ENCODE measurements at regions not wholly inside any gene's neighbourhood (a gene's known extent, or its start where the extent isn't known, plus 50 kb on each side); places are given as distances from the start of the nearest gene placed in this dataset.

DNA sequence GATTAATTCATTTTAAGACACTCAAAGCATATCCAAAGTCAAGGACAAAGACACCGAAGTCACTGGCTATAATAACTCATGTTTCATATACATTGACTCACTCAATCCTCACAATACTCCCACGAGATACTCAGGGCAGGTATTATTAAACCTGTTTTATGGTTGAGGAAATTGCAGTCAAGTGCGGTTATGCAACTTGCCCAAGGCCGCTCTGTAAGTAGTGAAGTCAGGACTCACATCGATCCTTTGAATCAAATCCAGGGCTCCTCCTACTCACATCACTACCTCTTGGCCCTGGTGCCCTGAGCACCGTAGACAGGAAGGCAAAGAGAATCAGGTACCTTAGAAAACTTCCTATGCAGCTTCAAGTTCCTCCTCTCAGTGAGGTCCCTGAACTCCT lies 87.8 kb upstream of the APC start:
- H3K4me3 ChIP-seq (ENCODE audit: low read depth, low read length) = no peak overlapping the region
- TF ChIP-seq, protein P1, sequence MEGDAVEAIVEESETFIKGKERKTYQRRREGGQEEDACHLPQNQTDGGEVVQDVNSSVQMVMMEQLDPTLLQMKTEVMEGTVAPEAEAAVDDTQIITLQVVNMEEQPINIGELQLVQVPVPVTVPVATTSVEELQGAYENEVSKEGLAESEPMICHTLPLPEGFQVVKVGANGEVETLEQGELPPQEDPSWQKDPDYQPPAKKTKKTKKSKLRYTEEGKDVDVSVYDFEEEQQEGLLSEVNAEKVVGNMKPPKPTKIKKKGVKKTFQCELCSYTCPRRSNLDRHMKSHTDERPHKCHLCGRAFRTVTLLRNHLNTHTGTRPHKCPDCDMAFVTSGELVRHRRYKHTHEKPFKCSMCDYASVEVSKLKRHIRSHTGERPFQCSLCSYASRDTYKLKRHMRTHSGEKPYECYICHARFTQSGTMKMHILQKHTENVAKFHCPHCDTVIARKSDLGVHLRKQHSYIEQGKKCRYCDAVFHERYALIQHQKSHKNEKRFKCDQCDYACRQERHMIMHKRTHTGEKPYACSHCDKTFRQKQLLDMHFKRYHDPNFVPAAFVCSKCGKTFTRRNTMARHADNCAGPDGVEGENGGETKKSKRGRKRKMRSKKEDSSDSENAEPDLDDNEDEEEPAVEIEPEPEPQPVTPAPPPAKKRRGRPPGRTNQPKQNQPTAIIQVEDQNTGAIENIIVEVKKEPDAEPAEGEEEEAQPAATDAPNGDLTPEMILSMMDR (IDR thresholded peaks at IDR 0.05; ENCODE audit: low read depth, low read length) = no peak

DNA sequence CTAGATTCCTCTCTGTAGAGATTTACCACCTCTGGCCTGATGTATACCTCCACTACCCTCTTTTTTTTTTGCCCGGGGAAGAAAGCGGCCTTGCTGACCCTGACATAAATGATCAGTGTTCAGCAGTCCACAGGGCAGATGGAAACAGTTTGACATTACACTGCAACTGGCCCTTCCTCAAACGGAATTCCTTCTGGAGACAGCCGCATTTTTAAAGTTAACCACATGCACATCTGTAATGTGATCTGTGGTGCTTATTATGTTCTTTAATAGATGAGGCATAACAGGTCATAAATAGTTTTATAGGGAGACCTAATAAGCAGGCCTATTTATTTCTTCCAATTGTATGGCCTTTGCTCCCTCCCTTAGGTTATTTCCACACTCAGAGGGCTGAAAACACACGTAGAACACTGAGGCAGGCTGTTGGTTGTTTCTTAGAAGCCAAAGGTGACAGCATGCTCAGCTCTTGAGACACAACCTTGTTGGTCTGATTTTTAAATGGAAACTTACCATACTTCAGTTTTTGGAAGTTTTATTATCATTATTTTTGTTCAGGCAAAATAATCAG lies 84.0 kb upstream of the APC start:
- no peak overlapping the region for H3K4me3 ChIP-seq (ENCODE audit: low read depth, low read length)
- TF ChIP-seq, protein P1 (IDR thresholded peaks at IDR 0.05; ENCODE audit: low read depth, low read length) = no peak

DNA sequence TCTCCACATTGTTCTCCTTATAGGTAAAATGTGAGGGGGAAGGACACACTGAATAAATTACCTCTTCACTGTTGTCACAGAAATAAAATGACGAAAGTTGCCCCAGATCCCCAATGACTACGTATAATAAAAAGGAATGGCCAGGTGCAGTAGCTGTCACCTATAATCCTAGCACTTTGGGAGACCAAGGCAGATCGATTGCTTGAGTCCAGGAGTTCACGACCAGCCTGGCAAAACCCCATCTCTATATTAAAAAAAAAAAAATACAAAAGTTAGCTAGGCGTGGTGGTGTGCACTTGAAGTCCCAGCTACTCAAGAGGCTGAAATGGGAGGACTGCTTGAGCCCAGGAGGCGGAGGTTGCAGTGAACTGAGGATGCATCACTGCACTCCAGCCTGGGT lies 82.2 kb upstream of the APC start:
- TF ChIP-seq, protein P1 (IDR thresholded peaks at IDR 0.05; ENCODE audit: low read depth, low read length) = no peak
- no peak overlapping the region for H3K4me3 ChIP-seq (ENCODE audit: low read depth, low read length)

DNA sequence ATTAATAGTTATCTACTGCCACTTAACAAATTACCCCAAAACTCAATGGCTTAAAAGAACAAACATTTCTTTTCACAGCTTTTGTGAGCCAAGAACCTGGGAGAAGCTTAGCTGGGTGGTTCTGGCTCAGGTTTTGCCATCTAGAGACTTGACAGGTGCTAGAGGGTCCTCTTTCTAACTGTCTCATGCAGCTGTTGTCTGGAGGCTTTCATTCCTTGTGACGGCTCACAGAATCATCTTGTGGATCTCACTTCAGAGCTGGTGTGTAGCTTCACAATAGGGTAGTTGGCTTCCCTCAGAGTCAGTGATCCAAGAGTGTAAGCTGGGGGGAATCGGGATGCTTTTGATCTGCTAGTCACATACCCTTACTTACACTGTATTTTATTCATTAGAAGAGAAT lies 81.2 kb upstream of the APC start:
- TF ChIP-seq, protein P1 (IDR thresholded peaks at IDR 0.05; ENCODE audit: low read depth, low read length) = no peak

DNA sequence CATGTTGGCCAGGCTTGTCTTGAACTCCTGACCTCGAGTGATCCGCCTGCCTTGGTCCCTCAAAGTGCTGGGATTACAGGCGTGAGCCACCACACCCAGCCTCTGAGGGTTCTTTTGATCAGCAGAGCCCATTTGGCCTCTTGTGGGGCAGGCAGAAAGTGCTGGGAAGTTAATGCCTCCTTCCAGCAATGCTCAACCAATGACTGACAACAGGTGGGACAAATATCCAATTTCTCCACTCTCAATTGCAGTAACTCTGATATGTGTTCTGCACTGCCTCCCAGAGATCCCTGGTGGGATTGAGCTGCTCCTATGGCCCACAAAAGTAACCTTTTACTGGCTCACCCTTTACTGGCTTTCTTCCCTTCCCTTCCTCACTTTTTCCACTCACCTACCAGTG lies 79.9 kb upstream of the APC start:
- TF ChIP-seq, protein P1 (IDR thresholded peaks at IDR 0.05; ENCODE audit: low read depth, low read length) = no peak
- no peak overlapping the region for H3K4me3 ChIP-seq (ENCODE audit: low read depth, low read length)

More for the DNA sequence above, 81.2 kb upstream of the APC start:
- H3K4me3 ChIP-seq (ENCODE audit: low read depth, low read length) = no peak overlapping the region

DNA sequence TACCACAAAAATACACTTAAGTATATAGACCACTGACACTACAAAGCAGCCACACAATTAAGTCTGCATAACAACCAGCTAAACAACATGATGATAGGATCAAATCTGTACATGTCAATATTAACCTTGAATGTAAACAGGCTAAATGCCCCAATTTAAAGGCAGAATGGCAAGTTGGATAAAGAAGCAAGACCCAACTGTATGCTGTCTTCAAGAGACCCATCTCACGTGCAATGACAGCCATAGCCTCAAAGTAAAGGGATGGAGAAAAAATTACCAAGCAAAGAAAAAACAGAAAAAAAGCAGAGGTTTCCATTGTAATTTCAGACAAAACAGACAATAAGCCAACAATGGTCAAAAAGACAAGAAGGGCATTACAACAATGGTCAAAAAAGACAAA lies 77.3 kb upstream of the APC start:
- no peak overlapping the region for H3K4me3 ChIP-seq (ENCODE audit: low read depth, low read length)
- TF ChIP-seq, protein P1 (IDR thresholded peaks at IDR 0.05; ENCODE audit: low read depth, low read length) = no peak

DNA sequence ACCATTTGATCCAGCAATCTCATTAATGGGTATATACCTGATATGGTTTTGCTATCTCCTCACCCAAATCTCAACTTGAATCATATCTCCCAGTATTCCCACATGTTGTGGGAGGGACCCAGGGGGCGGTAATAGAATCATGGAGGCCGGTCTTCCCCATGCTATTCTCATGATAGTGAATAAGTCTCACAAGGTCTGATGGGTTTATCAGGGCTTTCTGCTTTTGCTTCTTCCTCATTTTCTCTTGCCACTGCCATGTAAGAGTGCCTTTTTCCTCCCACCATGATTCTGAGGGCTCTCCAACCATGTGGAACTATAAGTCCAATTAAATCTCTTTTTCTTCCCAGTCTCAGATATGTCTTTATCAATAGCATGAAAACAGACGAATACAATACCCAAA lies 74.5 kb upstream of the APC start:
- TF ChIP-seq, protein P1 (IDR thresholded peaks at IDR 0.05; ENCODE audit: low read depth, low read length) = no peak
- H3K4me3 ChIP-seq (ENCODE audit: low read depth, low read length) = no peak overlapping the region

All from WI38 (cell line).